HCT116 (cell line): ENCODE measurements at regions not wholly inside any gene's neighbourhood (a gene's known extent, or its start where the extent isn't known, plus 50 kb on each side); places are given as distances from the start of the nearest gene placed in this dataset.

Experiments
- ATAC-seq: fragments of 200-7000 bp; cut with Tn5 transposase; 2 replicates; pipeline ENCODE4 v1.9.1; 2020; ENCODE audit warnings: mild to moderate bottlenecking, moderate library complexity
- BruUV-seq: library from RNA; stranded (reverse); fragments of 400-500 nt; replicated peaks from 2 replicates; lab custom pipeline; 2021; lab: Mats Ljungman, UMichigan
- CTCF ChIA-PET: fragments of 300-600 bp; sonication (Branson Sonifier 250); formaldehyde crosslinking; loops from one replicate; lab custom pipeline; 2021; ENCODE audit warnings: antibody characterized with exemption; lab: Charles Lee
- POLR2A ChIA-PET: fragments of 300-600, 350-600 bp; sonication (Branson Sonifier 250); formaldehyde crosslinking; loops from one replicate; lab custom pipeline; 2021; ENCODE audit warnings: antibody characterized with exemption; lab: Charles Lee
- RAD21 ChIA-PET, 2 experiments: fragments of 300-600 bp; sonication (Branson Sonifier 250); formaldehyde crosslinking; loops; one replicate each; lab custom pipeline; 2023; ENCODE audit warnings: low total read pairs in 2 of 2; ENCODE audit not compliant: uncharacterized antibody in 2 of 2, unreplicated experiment in 2 of 2, low non-redundant PET in 1 of 2; lab: Charles Lee
- DNase-seq: peaks from one replicate; pipeline ENCODE4 v3.0.0-alpha.2; 2010; ENCODE audit warnings: low read depth, low spot score
- H2AFZ ChIP-seq: fragments of 200-600 bp; shearing (Covaris generic), sonication (generic); 2 replicates; pipeline ENCODE4 v1.6.1; 2017; ENCODE audit warnings: low read depth, mixed run types, mixed read lengths, antibody characterized with exemption, low read length; ENCODE audit not compliant: poor library complexity, severe bottlenecking
- H3K27ac ChIP-seq: 2 replicates; pipeline ENCODE4 v1.5.1; 2012; ENCODE audit warnings: low read depth, low read length
- H3K27me3 ChIP-seq: fragments of 200-600 bp; sonication (generic); 2 replicates; pipeline ENCODE4 v1.6.1; 2016; ENCODE audit warnings: mixed run types, low read length, mixed read lengths; ENCODE audit not compliant: insufficient read depth
- H3K36me3 ChIP-seq, 2 experiments: fragments of 200-500 bp in 1 of 2; fragments of 200-600 bp in 1 of 2; sonication (Bioruptor generic) in 1 of 2; sonication (generic) in 1 of 2; 2 replicates each; pipeline versions ENCODE4 v1.5.1 to v1.6.1; 2014 to 2016; ENCODE audit warnings: low read length in 2 of 2, inconsistent platforms in 1 of 2, mixed read lengths in 1 of 2, mixed run types in 1 of 2; ENCODE audit not compliant: insufficient read depth in 2 of 2, control insufficient read depth in 1 of 2
- H3K4me1 ChIP-seq, 2 experiments: fragments of 200-600 bp in 1 of 2; sonication (generic) in 1 of 2; 2 replicates each; pipeline versions ENCODE4 v1.5.1 to v1.6.1; 2012 to 2017; ENCODE audit warnings: low read length in 2 of 2, inconsistent platforms in 1 of 2, mild to moderate bottlenecking in 1 of 2, mixed read lengths in 1 of 2, mixed run types in 1 of 2, moderate library complexity in 1 of 2; ENCODE audit not compliant: insufficient read depth in 2 of 2, control insufficient read depth in 1 of 2
- H3K4me2 ChIP-seq: fragments of 200-600 bp; sonication (generic); 2 replicates; pipeline ENCODE4 v1.6.1; 2017; ENCODE audit warnings: mixed run types, low read length, mixed read lengths
- H3K4me3 ChIP-seq, 2 experiments: fragments of 200-600 bp in 1 of 2; sonication (generic) in 1 of 2; replicated peaks in 1 of 2; 2 replicates each; pipeline ENCODE4 v1.5.1; 2011 to 2016; ENCODE audit warnings: low read length in 2 of 2, control low read depth in 1 of 2, low read depth in 1 of 2, mild to moderate bottlenecking in 1 of 2, mixed read lengths in 1 of 2, mixed run types in 1 of 2
- H3K79me2 ChIP-seq: fragments of 200-600 bp; sonication (generic); 2 replicates; pipeline ENCODE4 v1.6.1; 2017; ENCODE audit warnings: mild to moderate bottlenecking, mixed run types, low read length, moderate library complexity, mixed read lengths; ENCODE audit not compliant: insufficient read depth
- H3K9ac ChIP-seq: fragments of 200-600 bp; sonication (generic); 2 replicates; pipeline ENCODE4 v1.6.1; 2016; ENCODE audit warnings: low read length, mixed read lengths
- H3K9me2 ChIP-seq: fragments of 200-600 bp; sonication (generic), shearing (Covaris generic); 2 replicates; pipeline ENCODE4 v1.6.1; 2017; ENCODE audit warnings: mixed run types, mild to moderate bottlenecking, moderate library complexity; ENCODE audit not compliant: insufficient read depth
- H3K9me3 ChIP-seq, 2 experiments: fragments of 200-500 bp in 1 of 2; fragments of 200-600 bp in 1 of 2; sonication (Bioruptor generic) in 1 of 2; sonication (generic) in 1 of 2; 2 replicates each; pipeline ENCODE4 v1.6.1; 2014 to 2017; ENCODE audit warnings: low read length in 2 of 2, mixed read lengths in 2 of 2, inconsistent platforms in 1 of 2, low read depth in 1 of 2, mild to moderate bottlenecking in 1 of 2, mixed run types in 1 of 2, moderate library complexity in 1 of 2; ENCODE audit not compliant: control insufficient read depth in 1 of 2, insufficient read depth in 1 of 2
- H4K20me1 ChIP-seq: fragments of 200-600 bp; sonication (generic), shearing (Covaris generic); 2 replicates; pipeline ENCODE4 v1.6.1; 2017; ENCODE audit warnings: mixed run types, mild to moderate bottlenecking, moderate library complexity; ENCODE audit not compliant: insufficient read depth
- EGR1 ChIP-seq: IDR thresholded peaks from 2 replicates; pipeline ENCODE4 v1.6.1; 2012; ENCODE audit warnings: low read depth
- EZH2 ChIP-seq: fragments of 200-600 bp; sonication (generic); IDR thresholded peaks from 2 replicates; pipeline ENCODE4 v1.6.1; 2017; ENCODE audit warnings: antibody characterized with exemption, mixed run types
- EZH2phosphoT487 ChIP-seq: fragments of 200-600 bp; IDR thresholded peaks from 2 replicates; pipeline ENCODE4 v1.6.1; 2018; ENCODE audit warnings: antibody characterized with exemption, borderline replicate concordance
- FOSL1 ChIP-seq: IDR thresholded peaks from 2 replicates; pipeline ENCODE4 v1.6.1; 2012; ENCODE audit warnings: low read depth
- JUND ChIP-seq: IDR thresholded peaks from 2 replicates; pipeline ENCODE4 v1.6.1; 2012
- POLR2AphosphoS5 ChIP-seq: IDR thresholded peaks from 2 replicates; pipeline ENCODE4 v1.6.1; 2011; ENCODE audit warnings: mild to moderate bottlenecking, low read depth, low read length, moderate library complexity
- RAD21 ChIP-seq: IDR thresholded peaks from 2 replicates; pipeline ENCODE4 v1.6.1; 2012; ENCODE audit warnings: low read depth, mild to moderate bottlenecking
- SP1 ChIP-seq: IDR thresholded peaks from 2 replicates; pipeline ENCODE4 v1.6.1; 2012; ENCODE audit warnings: low read depth
- SRF ChIP-seq: IDR thresholded peaks from 2 replicates; pipeline ENCODE4 v1.6.1; 2012; ENCODE audit warnings: low read depth
- YY1 ChIP-seq: IDR thresholded peaks from 2 replicates; pipeline ENCODE4 v1.6.1; 2011; ENCODE audit warnings: low read length, low read depth, moderate library complexity, mild to moderate bottlenecking; ENCODE audit not compliant: insufficient replicate concordance; ENCODE audit errors: extremely low read depth
- ZFX ChIP-seq: fragments of 450-650 bp; IDR thresholded peaks from 2 replicates; pipeline ENCODE4 v1.6.1; 2017
- intact Hi-C: fragments of 100-400 bp; cut with micrococcal nuclease; formaldehyde crosslinking; loops from 2 replicates; pipeline ENCODE4 v1.10.0; 2022

- intact Hi-C loops = no loop called here
- CTCF ChIA-PET = no interaction called here
- TF ChIP-seq EZH2 (no peak), SRF (no peak), ZFX (no peak), EGR1 (no peak), EZH2phosphoT487 (no peak), YY1 (no peak), POLR2AphosphoS5 (no peak), SP1 (no peak), JUND (no peak)
- TF ChIP-seq, all 23 proteins: peak for 0
These were observed 101.5 kb upstream of the KLHL13 start for GRCh38 chrX:118218079-118218478.

GRCh38 chrX:118218940-118219339 is 102.3 kb upstream of the KLHL13 start:
- no peaks in the 10 kb centered on the region for H3K27me3 ChIP-seq
- BruUV-seq = no TSS peak
- no peak overlapping the region for H3K9ac ChIP-seq
- ATAC-seq (no peak), DNase-seq (no peak)
- no peak overlapping the region for H3K27ac ChIP-seq
- no peaks in the 10 kb centered on the region for H3K4me1 ChIP-seq
- intact Hi-C loops = no loop called here
- no peaks in the 10 kb centered on the region for H3K9me3 ChIP-seq
- no peak overlapping the region for H3K4me3 ChIP-seq
- POLR2A ChIA-PET = no interaction called here
- CTCF ChIA-PET = no interaction called here
- no peak for TF ChIP-seq EZH2phosphoT487
- TF ChIP-seq JUND = no peak
- TF ChIP-seq EZH2 = no peak
- no peak for TF ChIP-seq ZFX
- no peak for TF ChIP-seq FOSL1
- TF ChIP-seq RAD21 = no peak
- no peaks in the 10 kb centered on the region for H3K9me2 ChIP-seq
- no peaks in the 10 kb centered on the region for H4K20me1 ChIP-seq
- RAD21 ChIA-PET = interaction anchor here in 1 of 2 experiments (0.5 kb wide), 1 partner anchor 33 kb away, joined by 4 read pairs; no protein-coding TSS in a partner anchor
- no peak overlapping the region for H3K4me2 ChIP-seq
- no peaks in the 10 kb centered on the region for H3K79me2 ChIP-seq
- H3K36me3 ChIP-seq = no peaks in the 10 kb centered on the region
- no peak overlapping the region for H2AFZ ChIP-seq

More at GRCh38 chrX:118218079-118218478, 101.5 kb upstream of the KLHL13 start:
- ChIA-PET POLR2A (no interaction called here), RAD21 (interaction anchor here in 1 of 2 experiments (0.5 kb wide), 1 partner anchor 34 kb away, joined by 4 read pairs; no protein-coding TSS in a partner anchor)
- no peaks in the 10 kb centered on the region for H3K9me3 ChIP-seq
- H2AFZ ChIP-seq = no peak overlapping the region
- H3K27me3 ChIP-seq = no peaks in the 10 kb centered on the region
- H3K79me2 ChIP-seq = no peaks in the 10 kb centered on the region
- no peak overlapping the region for H3K27ac ChIP-seq
- ATAC-seq (no peak), DNase-seq (no peak)
- H3K4me1 ChIP-seq = no peaks in the 10 kb centered on the region
- no peaks in the 10 kb centered on the region for H3K36me3 ChIP-seq
- no peaks in the 10 kb centered on the region for H3K9me2 ChIP-seq
- no peaks in the 10 kb centered on the region for H4K20me1 ChIP-seq
- H3K9ac ChIP-seq = no peak overlapping the region
- H3K4me2 ChIP-seq = no peak overlapping the region
- H3K4me3 ChIP-seq = no peak overlapping the region
- no TSS peak for BruUV-seq
